Testis (tissue), 2 donors: ENCODE measurements at regions not wholly inside any gene's neighbourhood (a gene's known extent, or its start where the extent isn't known, plus 50 kb on each side); places are given as distances from the start of the nearest gene placed in this dataset.

Experiments
- CTCF ChIP-seq, 3 experiments: fragments of 450-650 bp in 2 of 3; fragments of 200-600 bp in 1 of 3; sonication (generic) in 1 of 3; IDR thresholded peaks; one replicate each; pipeline ENCODE4 v1.5.1; 2016 to 2019; ENCODE audit warnings: antibody characterized with exemption in 3 of 3, mild to moderate bottlenecking in 2 of 3, moderate library complexity in 1 of 3
- POLR2A ChIP-seq: fragments of 450-650 bp; IDR thresholded peaks from one replicate; pipeline ENCODE4 v1.6.1; 2017; ENCODE audit warnings: antibody characterized with exemption, mild to moderate bottlenecking, moderate library complexity

GRCh38 chr14:39974036-39974435, 541.8 kb upstream of the FBXO33 start:
- no peak for TF ChIP-seq CTCF (IDR thresholded peaks at IDR 0.05)
- TF ChIP-seq POLR2A, result no peak
